HepG2 (cell line): ENCODE measurements at regions not wholly inside any gene's neighbourhood (a gene's known extent, or its start where the extent isn't known, plus 50 kb on each side); places are given as distances from the start of the nearest gene placed in this dataset.

Experiments used
- AGO1 ChIP-seq: fragments of 200-400 bp; formaldehyde crosslinking; IDR thresholded peaks from 2 replicates; pipeline ENCODE4 v1.6.1; 2017; ENCODE audit warnings: mild to moderate bottlenecking, low read depth, low read length, moderate library complexity; ENCODE audit not compliant: poor library complexity, severe bottlenecking
- ATRX ChIP-seq: sonication (generic); formaldehyde crosslinking; IDR thresholded peaks from 2 replicates; pipeline ENCODE4 v1.4.0; 2020; ENCODE audit warnings: missing genetic modification reagents, borderline replicate concordance
- EHMT2 ChIP-seq: fragments of 200-600 bp; sonication (generic); IDR thresholded peaks from 2 replicates; pipeline ENCODE4 v1.7.0; 2017; ENCODE audit warnings: antibody characterized with exemption, low read depth, low read length, borderline replicate concordance
- HHEX ChIP-seq: IDR thresholded peaks from 2 replicates; pipeline ENCODE4 v1.6.1; 2016; ENCODE audit warnings: control low read depth
- NR0B2 ChIP-seq: sonication (generic); formaldehyde crosslinking; IDR thresholded peaks from 2 replicates; pipeline ENCODE4 v1.4.0; 2020; ENCODE audit warnings: mild to moderate bottlenecking, missing genetic modification reagents
- RFXANK ChIP-seq: IDR thresholded peaks from 2 replicates; pipeline ENCODE4 v1.6.1; 2016
- SP4 ChIP-seq: sonication (generic); formaldehyde crosslinking; IDR thresholded peaks from 2 replicates; pipeline ENCODE4 v1.8.1; 2023; ENCODE audit warnings: mild to moderate bottlenecking, missing genetic modification reagents
- ZMYM3 ChIP-seq: sonication (generic); formaldehyde crosslinking; IDR thresholded peaks from 2 replicates; pipeline ENCODE4 v1.5.1; 2020; ENCODE audit warnings: mild to moderate bottlenecking, missing genetic modification reagents
- ZNF407 ChIP-seq: sonication (generic); formaldehyde crosslinking; IDR thresholded peaks from one replicate; pipeline ENCODE4 v1.5.1; 2020; ENCODE audit warnings: mild to moderate bottlenecking, missing genetic modification reagents; ENCODE audit errors: not compliant biosample characterization
- ZNF619 ChIP-seq: sonication (generic); formaldehyde crosslinking; IDR thresholded peaks from 2 replicates; pipeline ENCODE4 v1.4.0; 2020; ENCODE audit warnings: mild to moderate bottlenecking, missing genetic modification reagents
- TF ChIP-seq, protein P1 (sequence below): IDR thresholded peaks from 2 replicates; pipeline ENCODE4 v1.6.1; 2016
- TF ChIP-seq, protein P2 (sequence below): IDR thresholded peaks from 2 replicates; pipeline ENCODE4 v1.6.1; 2016; ENCODE audit warnings: mild to moderate bottlenecking
- TF ChIP-seq, protein P3 (sequence below): sonication (generic); formaldehyde crosslinking; IDR thresholded peaks from 2 replicates; pipeline ENCODE4 v1.5.0; 2020; ENCODE audit warnings: mild to moderate bottlenecking, missing genetic modification reagents, borderline replicate concordance

GRCh38 chr1:4265836-4266235 lies 365.8 kb upstream of the C1orf174 start (continued):
- no peak for TF ChIP-seq ZNF407 (CRISPR knock-in tag)
- TF ChIP-seq AGO1 = no peak
- TF ChIP-seq ZMYM3 (CRISPR knock-in tag) = no peak
- no peak for TF ChIP-seq ATRX (CRISPR knock-in tag)
- no peak for TF ChIP-seq HHEX
- no peak for TF ChIP-seq SP4 (CRISPR knock-in tag)
- TF ChIP-seq EHMT2 = peak; percentile 29; the same call in 1 of the 2 replicates
- TF ChIP-seq, protein P1, sequence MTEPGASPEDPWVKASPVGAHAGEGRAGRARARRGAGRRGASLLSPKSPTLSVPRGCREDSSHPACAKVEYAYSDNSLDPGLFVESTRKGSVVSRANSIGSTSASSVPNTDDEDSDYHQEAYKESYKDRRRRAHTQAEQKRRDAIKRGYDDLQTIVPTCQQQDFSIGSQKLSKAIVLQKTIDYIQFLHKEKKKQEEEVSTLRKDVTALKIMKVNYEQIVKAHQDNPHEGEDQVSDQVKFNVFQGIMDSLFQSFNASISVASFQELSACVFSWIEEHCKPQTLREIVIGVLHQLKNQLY (CRISPR knock-in tag) = no peak
- no peak for TF ChIP-seq NR0B2
- TF ChIP-seq RFXANK = no peak
- TF ChIP-seq ZNF619 (CRISPR knock-in tag) = no peak
- TF ChIP-seq, protein P2, sequence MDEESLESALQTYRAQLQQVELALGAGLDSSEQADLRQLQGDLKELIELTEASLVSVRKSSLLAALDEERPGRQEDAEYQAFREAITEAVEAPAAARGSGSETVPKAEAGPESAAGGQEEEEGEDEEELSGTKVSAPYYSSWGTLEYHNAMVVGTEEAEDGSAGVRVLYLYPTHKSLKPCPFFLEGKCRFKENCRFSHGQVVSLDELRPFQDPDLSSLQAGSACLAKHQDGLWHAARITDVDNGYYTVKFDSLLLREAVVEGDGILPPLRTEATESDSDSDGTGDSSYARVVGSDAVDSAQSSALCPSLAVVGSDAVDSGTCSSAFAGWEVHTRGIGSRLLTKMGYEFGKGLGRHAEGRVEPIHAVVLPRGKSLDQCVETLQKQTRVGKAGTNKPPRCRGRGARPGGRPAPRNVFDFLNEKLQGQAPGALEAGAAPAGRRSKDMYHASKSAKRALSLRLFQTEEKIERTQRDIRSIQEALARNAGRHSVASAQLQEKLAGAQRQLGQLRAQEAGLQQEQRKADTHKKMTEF = peak; percentile 50; the same call in 1 of the 2 replicates
- TF ChIP-seq, protein P3, sequence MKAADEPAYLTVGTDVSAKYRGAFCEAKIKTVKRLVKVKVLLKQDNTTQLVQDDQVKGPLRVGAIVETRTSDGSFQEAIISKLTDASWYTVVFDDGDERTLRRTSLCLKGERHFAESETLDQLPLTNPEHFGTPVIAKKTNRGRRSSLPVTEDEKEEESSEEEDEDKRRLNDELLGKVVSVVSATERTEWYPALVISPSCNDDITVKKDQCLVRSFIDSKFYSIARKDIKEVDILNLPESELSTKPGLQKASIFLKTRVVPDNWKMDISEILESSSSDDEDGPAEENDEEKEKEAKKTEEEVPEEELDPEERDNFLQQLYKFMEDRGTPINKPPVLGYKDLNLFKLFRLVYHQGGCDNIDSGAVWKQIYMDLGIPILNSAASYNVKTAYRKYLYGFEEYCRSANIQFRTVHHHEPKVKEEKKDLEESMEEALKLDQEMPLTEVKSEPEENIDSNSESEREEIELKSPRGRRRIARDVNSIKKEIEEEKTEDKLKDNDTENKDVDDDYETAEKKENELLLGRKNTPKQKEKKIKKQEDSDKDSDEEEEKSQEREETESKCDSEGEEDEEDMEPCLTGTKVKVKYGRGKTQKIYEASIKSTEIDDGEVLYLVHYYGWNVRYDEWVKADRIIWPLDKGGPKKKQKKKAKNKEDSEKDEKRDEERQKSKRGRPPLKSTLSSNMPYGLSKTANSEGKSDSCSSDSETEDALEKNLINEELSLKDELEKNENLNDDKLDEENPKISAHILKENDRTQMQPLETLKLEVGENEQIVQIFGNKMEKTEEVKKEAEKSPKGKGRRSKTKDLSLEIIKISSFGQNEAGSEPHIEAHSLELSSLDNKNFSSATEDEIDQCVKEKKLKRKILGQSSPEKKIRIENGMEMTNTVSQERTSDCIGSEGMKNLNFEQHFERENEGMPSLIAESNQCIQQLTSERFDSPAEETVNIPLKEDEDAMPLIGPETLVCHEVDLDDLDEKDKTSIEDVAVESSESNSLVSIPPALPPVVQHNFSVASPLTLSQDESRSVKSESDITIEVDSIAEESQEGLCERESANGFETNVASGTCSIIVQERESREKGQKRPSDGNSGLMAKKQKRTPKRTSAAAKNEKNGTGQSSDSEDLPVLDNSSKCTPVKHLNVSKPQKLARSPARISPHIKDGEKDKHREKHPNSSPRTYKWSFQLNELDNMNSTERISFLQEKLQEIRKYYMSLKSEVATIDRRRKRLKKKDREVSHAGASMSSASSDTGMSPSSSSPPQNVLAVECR (CRISPR knock-in tag) = no peak
